ENCODE measurements at regions not wholly inside any gene's neighbourhood (a gene's known extent, or its start where the extent isn't known, plus 50 kb on each side); places are given as distances from the start of the nearest gene placed in this dataset.

GRCh38 chr16:49089039-49089438, 192.6 kb downstream of the CBLN1 start:
- TF ChIP-seq, protein P1, sequence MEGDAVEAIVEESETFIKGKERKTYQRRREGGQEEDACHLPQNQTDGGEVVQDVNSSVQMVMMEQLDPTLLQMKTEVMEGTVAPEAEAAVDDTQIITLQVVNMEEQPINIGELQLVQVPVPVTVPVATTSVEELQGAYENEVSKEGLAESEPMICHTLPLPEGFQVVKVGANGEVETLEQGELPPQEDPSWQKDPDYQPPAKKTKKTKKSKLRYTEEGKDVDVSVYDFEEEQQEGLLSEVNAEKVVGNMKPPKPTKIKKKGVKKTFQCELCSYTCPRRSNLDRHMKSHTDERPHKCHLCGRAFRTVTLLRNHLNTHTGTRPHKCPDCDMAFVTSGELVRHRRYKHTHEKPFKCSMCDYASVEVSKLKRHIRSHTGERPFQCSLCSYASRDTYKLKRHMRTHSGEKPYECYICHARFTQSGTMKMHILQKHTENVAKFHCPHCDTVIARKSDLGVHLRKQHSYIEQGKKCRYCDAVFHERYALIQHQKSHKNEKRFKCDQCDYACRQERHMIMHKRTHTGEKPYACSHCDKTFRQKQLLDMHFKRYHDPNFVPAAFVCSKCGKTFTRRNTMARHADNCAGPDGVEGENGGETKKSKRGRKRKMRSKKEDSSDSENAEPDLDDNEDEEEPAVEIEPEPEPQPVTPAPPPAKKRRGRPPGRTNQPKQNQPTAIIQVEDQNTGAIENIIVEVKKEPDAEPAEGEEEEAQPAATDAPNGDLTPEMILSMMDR (IDR thresholded peaks at IDR 0.05): no peak
- no peak for TF ChIP-seq POLR2AphosphoS5 (IDR thresholded peaks at IDR 0.05)
